HepG2 (cell line): ENCODE measurements at regions not wholly inside any gene's neighbourhood (a gene's known extent, or its start where the extent isn't known, plus 50 kb on each side); places are given as distances from the start of the nearest gene placed in this dataset.

ENCODE experiments used
- ATAC-seq: fragments of 200-7000 bp; cut with Tn5 transposase; 3 replicates; pipeline ENCODE4 v1.9.1; 2020; ENCODE audit warnings: mild to moderate bottlenecking, moderate library complexity
- BruUV-seq: library from RNA; stranded (reverse); fragments of 400-500 nt; replicated peaks from 2 replicates; lab custom pipeline; 2021; lab: Mats Ljungman, UMichigan
- CTCF ChIA-PET: fragments of 300-600 bp; formaldehyde crosslinking; extraction: SDS; loops from one replicate; lab custom pipeline; 2021; ENCODE audit warnings: low total read pairs, inconsistent platforms, low intra/inter-chr PET ratio; lab: Yijun Ruan, JAX
- POLR2A ChIA-PET: fragments of 350-600 bp; sonication (Branson Sonifier 250); formaldehyde crosslinking; loops from one replicate; lab custom pipeline; 2020; ENCODE audit warnings: antibody characterized with exemption, inconsistent platforms; lab: Yijun Ruan, JAX
- DNase-seq: peaks from one replicate; pipeline ENCODE4 v3.0.0-alpha.2; 2015; ENCODE audit warnings: low spot score
- FAIRE-seq: peaks from 3 replicates; lab custom pipeline; 2011; peaks lifted over from hg19 to GRCh38; lab: Jason Lieb, UNC
- H2AFZ ChIP-seq: one replicate; pipeline ENCODE4 v1.6.1; 2011; ENCODE audit warnings: low read length, inconsistent platforms
- H3K27ac ChIP-seq: fragments of 300-600 bp; 3 replicates; pipeline ENCODE4 v1.8.0; 2011; ENCODE audit warnings: mixed run types, mild to moderate bottlenecking, mixed read lengths, low read length, inconsistent platforms; ENCODE audit not compliant: insufficient read depth; ENCODE audit errors: extremely low read length
- H3K27me3 ChIP-seq, 2 experiments: fragments of 200-600 bp in 1 of 2; 2 replicates in 1 of 2; 3 replicates in 1 of 2; pipeline versions ENCODE4 v1.6.0 to v1.8.0; 2011; ENCODE audit warnings: low read length in 2 of 2, mild to moderate bottlenecking in 2 of 2, moderate library complexity in 2 of 2, inconsistent platforms in 1 of 2; ENCODE audit not compliant: insufficient read depth in 2 of 2, control insufficient read depth in 1 of 2
- H3K36me3 ChIP-seq, 2 experiments: fragments of 200-600 bp in 1 of 2; replicated peaks in 1 of 2; 2 replicates in 1 of 2; 3 replicates in 1 of 2; pipeline versions ENCODE4 v1.5.1 to v1.8.0; 2011; ENCODE audit warnings: low read length in 2 of 2, inconsistent platforms in 1 of 2; ENCODE audit not compliant: insufficient read depth in 2 of 2, control insufficient read depth in 1 of 2
- H3K4me1 ChIP-seq: 2 replicates; pipeline ENCODE4 v1.5.1; 2012; ENCODE audit warnings: low read length, inconsistent platforms; ENCODE audit not compliant: insufficient read depth
- H3K4me2 ChIP-seq: 2 replicates; pipeline ENCODE4 v1.6.0; 2011; ENCODE audit warnings: low read depth, low read length, inconsistent platforms
- H3K4me3 ChIP-seq, 3 experiments: fragments of 200-600 bp in 1 of 3; sonication (generic), shearing (Covaris generic) in 1 of 3; replicated peaks in 1 of 3; 2 replicates each; pipeline ENCODE4 v1.5.1; 2011 to 2016; ENCODE audit warnings: low read length in 3 of 3, inconsistent platforms in 2 of 3, low read depth in 2 of 3, mild to moderate bottlenecking in 2 of 3, control low read depth in 1 of 3, mixed read lengths in 1 of 3; ENCODE audit not compliant: insufficient read depth in 1 of 3
- H3K79me2 ChIP-seq: one replicate; pipeline ENCODE4 v1.6.1; 2011; ENCODE audit warnings: low read length, inconsistent platforms; ENCODE audit not compliant: insufficient read depth
- H3K9ac ChIP-seq: 2 replicates; pipeline ENCODE4 v1.6.0; 2011; ENCODE audit warnings: mild to moderate bottlenecking, low read depth, low read length, inconsistent platforms; ENCODE audit not compliant: insufficient read depth
- H3K9me3 ChIP-seq: 2 replicates; pipeline ENCODE4 v1.5.1; 2012; ENCODE audit warnings: mild to moderate bottlenecking, low read length
- H4K20me1 ChIP-seq: 2 replicates; pipeline ENCODE4 v1.6.0; 2011; ENCODE audit warnings: inconsistent platforms, mild to moderate bottlenecking, low read length, moderate library complexity; ENCODE audit not compliant: insufficient read depth
- AGO2 ChIP-seq: fragments of 200-400 bp; formaldehyde crosslinking; optimal IDR thresholded peaks from 2 replicates; pipeline ENCODE3; 2017; ENCODE audit warnings: mild to moderate bottlenecking, low read depth, low read length, moderate library complexity
- ARID5B ChIP-seq: IDR thresholded peaks from 2 replicates; pipeline ENCODE4 v1.4.0; 2020; ENCODE audit warnings: mild to moderate bottlenecking, missing genetic modification reagents
- HOXA7 ChIP-seq: sonication (generic); formaldehyde crosslinking; IDR thresholded peaks from 2 replicates; pipeline ENCODE4 v1.8.1; 2022; ENCODE audit warnings: mild to moderate bottlenecking, missing genetic modification reagents, moderate library complexity
- MBD4 ChIP-seq: IDR thresholded peaks from 2 replicates; pipeline ENCODE4 v1.6.1; 2012; ENCODE audit warnings: low read length, inconsistent platforms, borderline replicate concordance
- PLRG1 ChIP-seq: fragments of 450-650 bp; conservative IDR thresholded peaks from 2 replicates; pipeline ENCODE4 v1.6.1; 2016
- RERE ChIP-seq: IDR thresholded peaks from 2 replicates; pipeline ENCODE4 v1.6.1; 2016; ENCODE audit warnings: low read depth, missing genetic modification reagents, missing compliant biosample characterization
- REST ChIP-seq, 2 experiments: IDR thresholded peaks; 2 replicates each; pipeline ENCODE4 v1.6.1; 2011 to 2012; ENCODE audit warnings: low read length in 2 of 2, borderline replicate concordance in 1 of 2, low read depth in 1 of 2, mild to moderate bottlenecking in 1 of 2, moderate library complexity in 1 of 2
- SNAPC2 ChIP-seq: sonication (generic); formaldehyde crosslinking; IDR thresholded peaks from 2 replicates; pipeline ENCODE4 v1.8.1; 2022; ENCODE audit warnings: mild to moderate bottlenecking, missing genetic modification reagents
- ZBTB39 ChIP-seq: sonication (generic); formaldehyde crosslinking; IDR thresholded peaks from 2 replicates; pipeline ENCODE4 v1.5.0; 2020; ENCODE audit warnings: missing genetic modification reagents
- ZNF138 ChIP-seq: sonication (generic); formaldehyde crosslinking; IDR thresholded peaks from 2 replicates; pipeline ENCODE4 v1.5.0; 2020; ENCODE audit warnings: mild to moderate bottlenecking, low read depth, missing genetic modification reagents
- WGBS: methylation state at CpG from one replicate; pipeline ENCODE4 v1.1.6; 2017; ENCODE audit warnings: low lambda C conversion rate; 5-methylcytosine and 5-hydroxymethylcytosine counted together
- in situ Hi-C: cut with HindIII; loops from 2 replicates; pipeline ENCODE4 v1.10.0; 2017; ENCODE audit warnings: low pct_unique_long_range_greater_than_20kb; ENCODE audit not compliant: extremely low pct_ligation_motif_present
- intact Hi-C: fragments of 100-400 bp; cut with micrococcal nuclease; formaldehyde crosslinking; loops from one replicate; pipeline ENCODE4 v1.10.0; 2022; ENCODE audit not compliant: unreplicated experiment

GRCh38 chr3:1723726-1724125 lies 374.9 kb upstream of the CNTN4 start:
- intact Hi-C loops (no loop called here), in situ Hi-C loops (no loop called here)
- Histone ChIP-seq H4K20me1 (no peaks in the 10 kb centered on the region), H3K9ac (no peak overlapping the region), H2AFZ (no peak overlapping the region), H3K4me3 (no peak overlapping the region), H3K27me3 (no peaks in the 10 kb centered on the region), H3K79me2 (no peaks in the 10 kb centered on the region), H3K4me1 (no peaks in the 10 kb centered on the region), H3K4me2 (no peak overlapping the region), H3K9me3 (peaks cover 98% of the 10 kb centered on the region), H3K36me3 (no peaks in the 10 kb centered on the region), H3K27ac (no peak overlapping the region)
- no peak for ATAC-seq
- ChIA-PET POLR2A (no interaction called here), CTCF (no interaction called here)
- no TSS peak for BruUV-seq
- WGBS: 0% methylated on average over 1 of the region's 1 CpG
- no peak for DNase-seq
- no peak for FAIRE-seq
- TF ChIP-seq ZBTB39 (no peak), RERE (CRISPR knock-in tag) (no peak), HOXA7 (CRISPR knock-in tag) (no peak), ARID5B (no peak), REST (IDR thresholded peaks at IDR 0.05; ENCODE audit: borderline replicate concordance in 1 of 2, low read depth in 1 of 2, low read length in 2 of 2) (no peak), MBD4 (no peak), SNAPC2 (CRISPR knock-in tag) (no peak), ZNF138 (no peak), PLRG1 (no peak), AGO2 (no peak)
